Activated T-cell treated with anti-CD3 and anti-CD28 coated beads, Interleukin-2, amount 50 U/mL, for 24 hours (primary cell): ENCODE measurements at regions not wholly inside any gene's neighbourhood (a gene's known extent, or its start where the extent isn't known, plus 50 kb on each side); places are given as distances from the start of the nearest gene placed in this dataset.

Experiments used
- DNase-seq: peaks from one replicate; pipeline ENCODE4 v3.0.0-alpha.2; 2020
- H3K27ac Mint-ChIP-seq: 2 replicates; pipeline ENCODE4 v1.8.0; 2020; ENCODE audit warnings: mild to moderate bottlenecking, mixed read lengths
- H3K27me3 Mint-ChIP-seq: 2 replicates; pipeline ENCODE4 v1.8.0; 2020; ENCODE audit warnings: mixed read lengths
- H3K36me3 Mint-ChIP-seq: 2 replicates; pipeline ENCODE4 v1.8.0; 2020; ENCODE audit warnings: low read depth, mixed read lengths
- H3K4me1 Mint-ChIP-seq: 2 replicates; pipeline ENCODE4 v1.8.0; 2020; ENCODE audit warnings: low read depth, mixed read lengths
- H3K4me3 Mint-ChIP-seq: 2 replicates; pipeline ENCODE4 v1.8.0; 2020; ENCODE audit warnings: mild to moderate bottlenecking, moderate library complexity, mixed read lengths
- H3K9me3 Mint-ChIP-seq: 2 replicates; pipeline ENCODE4 v1.8.0; 2020; ENCODE audit warnings: mixed read lengths

DNA sequence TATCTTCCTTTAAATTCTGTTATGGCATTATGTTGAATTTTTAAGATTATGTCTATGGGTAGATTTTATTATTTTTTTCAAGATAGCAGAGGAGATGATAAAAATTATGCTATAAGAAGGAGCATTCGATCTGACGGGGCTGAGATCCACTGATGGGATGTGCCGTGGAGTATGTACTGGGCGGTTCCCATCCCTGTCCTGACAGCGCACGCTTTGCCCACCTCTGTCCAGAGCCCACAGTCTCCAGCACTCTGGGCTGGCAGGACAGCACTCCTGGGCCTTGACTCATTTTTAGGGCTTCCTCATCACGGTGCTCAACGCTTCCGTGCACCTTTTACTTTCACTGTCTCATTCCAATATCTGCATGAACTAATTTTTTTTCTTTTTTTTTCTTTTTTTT is 235.5 kb downstream of the TEX29 start:
- Mint-ChIP-seq H3K4me1 (no peaks in the 10 kb centered on the region), H3K27me3 (peaks cover 27% of the 10 kb centered on the region), H3K9me3 (no peaks in the 10 kb centered on the region), H3K4me3 (no peak overlapping the region), H3K36me3 (no peaks in the 10 kb centered on the region), H3K27ac (no peak overlapping the region)
- DNase-seq: no peak

DNA sequence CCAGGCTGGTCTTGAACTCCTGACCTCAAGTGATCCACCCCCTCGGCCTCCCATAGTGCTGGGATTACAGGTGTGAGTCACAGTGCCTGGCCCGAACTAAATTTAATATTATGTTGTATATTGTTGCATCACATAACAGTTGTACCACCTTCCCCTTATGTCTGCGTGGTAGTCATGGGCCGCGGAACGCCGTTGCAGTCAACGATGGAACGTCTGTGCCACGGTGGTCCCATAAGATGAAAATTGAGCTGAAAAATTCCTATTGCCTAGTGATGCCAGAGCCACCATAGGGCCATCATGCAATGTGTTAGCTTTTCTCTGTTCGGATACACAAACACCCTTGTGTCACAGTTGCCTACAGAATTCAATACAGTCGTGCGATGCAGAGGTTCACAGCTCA is 236.1 kb downstream of the TEX29 start:
- H3K4me1 Mint-ChIP-seq: no peaks in the 10 kb centered on the region
- no peak overlapping the region for H3K27ac Mint-ChIP-seq
- peaks cover 32% of the 10 kb centered on the region for H3K27me3 Mint-ChIP-seq
- H3K4me3 Mint-ChIP-seq: no peak overlapping the region
- H3K9me3 Mint-ChIP-seq: no peaks in the 10 kb centered on the region
- H3K36me3 Mint-ChIP-seq: no peaks in the 10 kb centered on the region
- DNase-seq: no peak

DNA sequence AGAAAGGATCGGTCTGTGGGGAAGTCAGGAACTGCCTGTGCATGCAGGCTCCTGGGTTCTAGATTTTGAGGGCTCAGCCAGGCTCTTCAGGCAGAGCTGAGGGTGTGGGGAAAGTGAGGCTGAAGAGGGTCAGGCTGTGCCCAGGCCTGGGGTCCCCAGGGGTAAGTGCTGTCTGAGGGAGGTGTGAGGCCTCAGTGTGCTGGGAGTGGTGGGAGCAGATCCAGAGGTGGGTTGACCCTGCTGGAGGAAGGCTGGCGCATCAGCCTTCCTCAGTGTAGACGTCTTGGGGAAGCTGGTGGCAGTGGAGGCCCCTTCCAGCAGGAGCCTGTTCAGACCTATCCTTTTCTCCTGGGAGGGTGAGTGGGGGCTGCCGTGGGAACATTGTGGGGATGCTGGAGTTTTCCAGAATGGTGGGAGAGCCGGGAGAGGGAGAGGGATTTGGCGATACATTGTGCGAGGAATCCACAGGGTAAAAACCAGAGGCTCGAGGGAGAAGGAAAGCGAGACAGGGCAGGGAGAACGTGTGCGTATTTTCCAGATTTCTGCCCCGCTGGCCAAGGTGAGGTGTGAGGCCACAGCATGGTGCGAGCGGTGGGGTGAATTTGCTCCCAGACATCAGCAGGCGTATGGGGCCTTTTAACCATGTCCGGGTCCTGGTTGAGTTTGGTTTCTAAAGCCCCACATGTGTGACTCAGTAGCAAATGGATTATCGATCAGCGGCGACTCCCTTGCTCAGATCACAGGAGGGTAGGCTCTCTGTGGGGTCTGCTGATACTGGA is 237.7 kb downstream of the TEX29 start:
- H3K36me3 Mint-ChIP-seq: no peaks in the 10 kb centered on the region
- no peak overlapping the region for H3K27ac Mint-ChIP-seq
- no peaks in the 10 kb centered on the region for H3K4me1 Mint-ChIP-seq
- no peak for DNase-seq
- no peaks in the 10 kb centered on the region for H3K9me3 Mint-ChIP-seq
- H3K4me3 Mint-ChIP-seq: no peak overlapping the region
- peaks cover 41% of the 10 kb centered on the region for H3K27me3 Mint-ChIP-seq

DNA sequence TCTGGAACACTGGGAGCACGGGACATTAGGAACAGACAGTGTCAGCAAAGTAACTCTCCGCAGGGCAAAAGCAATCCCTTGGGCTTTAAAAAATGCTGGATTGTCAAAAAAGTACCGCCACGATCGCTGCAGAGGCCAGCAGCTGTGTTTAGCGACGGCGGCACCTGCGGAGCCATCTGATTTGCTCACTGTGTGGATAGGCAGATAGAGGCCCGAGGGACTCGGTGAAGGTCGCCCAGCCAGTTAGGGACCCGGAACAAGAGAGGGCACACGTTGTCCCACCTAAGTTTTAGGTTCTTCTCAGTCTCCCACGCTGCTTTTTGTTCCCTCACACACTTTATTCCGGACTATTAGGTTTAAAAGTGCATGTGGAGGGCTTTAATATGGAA is 238.3 kb downstream of the TEX29 start:
- H3K36me3 Mint-ChIP-seq: no peaks in the 10 kb centered on the region
- no peak for DNase-seq
- H3K4me3 Mint-ChIP-seq: no peak overlapping the region
- no peaks in the 10 kb centered on the region for H3K9me3 Mint-ChIP-seq
- peaks cover 42% of the 10 kb centered on the region for H3K27me3 Mint-ChIP-seq
- H3K4me1 Mint-ChIP-seq: no peaks in the 10 kb centered on the region
- H3K27ac Mint-ChIP-seq: no peak overlapping the region

DNA sequence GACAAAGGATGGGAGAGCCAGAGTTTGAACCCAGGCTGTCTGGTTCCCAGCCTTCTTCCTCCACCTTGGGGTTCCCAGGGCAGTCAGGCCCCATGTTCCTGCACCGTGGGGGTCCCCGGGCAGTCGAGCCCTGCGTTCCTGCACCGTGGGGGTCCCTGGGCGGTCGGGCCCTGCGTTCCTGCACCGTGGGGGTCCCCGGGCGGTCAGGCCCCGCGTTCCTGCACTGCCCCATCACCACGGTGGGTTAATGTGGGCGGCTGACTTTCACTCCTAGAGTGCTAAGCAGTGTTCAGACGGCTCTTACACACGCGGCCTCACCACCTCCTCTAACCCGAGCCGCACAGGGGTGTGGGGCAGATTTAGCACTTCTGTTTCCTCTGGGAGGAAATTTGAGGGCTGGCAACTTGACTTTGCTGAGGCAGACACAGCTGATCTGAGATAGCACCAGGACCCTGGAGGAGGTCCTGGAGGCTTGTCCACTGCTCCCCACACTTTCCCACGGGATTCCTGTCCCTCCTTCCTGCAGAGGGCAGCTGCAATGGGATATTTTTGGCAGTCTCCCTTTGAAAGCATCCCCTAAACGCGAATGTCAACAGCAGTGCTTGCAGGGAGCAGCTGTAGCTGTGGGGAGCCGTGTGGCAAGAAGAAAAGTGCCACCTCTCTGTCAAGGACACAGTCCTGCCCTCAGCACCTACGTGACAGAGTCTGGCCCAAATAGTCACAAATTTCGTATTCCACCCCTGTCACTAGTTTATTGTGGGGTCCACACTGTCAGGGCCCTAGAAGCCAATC is 239.4 kb downstream of the TEX29 start:
- H3K36me3 Mint-ChIP-seq: no peaks in the 10 kb centered on the region
- H3K4me1 Mint-ChIP-seq: no peaks in the 10 kb centered on the region
- H3K27ac Mint-ChIP-seq: no peak overlapping the region
- H3K27me3 Mint-ChIP-seq: peaks cover 48% of the 10 kb centered on the region
- H3K9me3 Mint-ChIP-seq: no peaks in the 10 kb centered on the region
- no peak for DNase-seq
- H3K4me3 Mint-ChIP-seq: no peak overlapping the region

DNA sequence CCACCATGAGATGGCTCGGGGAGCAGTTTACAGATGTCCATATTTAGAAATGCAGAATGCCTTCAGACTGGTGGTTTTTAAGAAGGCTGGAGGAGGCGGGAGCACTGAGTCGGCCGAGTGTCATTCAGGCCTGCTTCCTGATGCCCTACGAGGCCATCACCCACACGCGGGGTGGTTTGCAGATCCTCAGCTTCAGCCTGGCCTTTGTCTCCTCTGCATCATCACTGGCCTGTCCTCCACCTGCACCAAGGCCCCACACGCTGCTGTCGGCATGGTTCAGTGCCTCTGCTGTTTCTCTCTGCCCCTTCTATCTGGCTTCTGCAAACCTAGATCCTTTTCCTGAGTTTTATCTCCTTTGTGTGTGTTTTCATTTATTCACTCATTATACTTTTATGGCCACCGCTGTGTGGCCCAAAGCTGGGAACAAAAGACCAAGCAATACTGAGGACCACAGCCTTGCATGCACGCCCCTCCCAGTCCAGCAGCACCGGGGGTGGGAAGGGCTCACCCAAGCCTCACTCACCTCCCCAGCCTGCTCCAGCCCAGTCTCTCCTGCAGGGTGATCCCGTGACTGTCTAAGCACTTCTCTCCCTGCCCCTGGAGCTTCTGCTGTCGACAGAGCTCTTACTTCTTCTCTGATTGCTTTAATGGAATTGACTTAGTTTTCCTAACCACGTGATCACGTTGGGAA is 240.8 kb downstream of the TEX29 start:
- Mint-ChIP-seq H3K36me3 (no peaks in the 10 kb centered on the region), H3K27ac (no peak overlapping the region), H3K9me3 (no peaks in the 10 kb centered on the region), H3K4me3 (no peak overlapping the region), H3K4me1 (no peaks in the 10 kb centered on the region), H3K27me3 (peaks cover 44% of the 10 kb centered on the region)
- DNase-seq: no peak

DNA sequence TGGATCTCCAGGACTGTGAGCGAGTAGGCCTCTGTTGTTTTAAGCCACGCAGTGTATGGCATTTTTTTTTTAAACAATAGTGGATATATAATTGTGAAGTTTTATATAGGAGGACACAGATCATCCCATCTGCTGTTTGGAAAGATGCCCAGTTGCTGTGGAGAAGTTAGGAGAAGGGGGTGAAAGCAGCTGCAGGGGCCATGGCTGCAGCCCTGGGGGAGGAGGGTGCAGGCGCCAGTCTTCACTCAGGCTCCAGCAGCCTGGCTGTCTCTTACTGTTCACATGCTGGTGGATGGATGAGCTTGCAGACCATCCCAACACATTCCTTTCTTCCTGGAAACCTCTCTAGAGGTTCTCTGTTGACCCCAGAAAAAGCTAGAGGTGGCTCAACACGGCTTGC is 242.3 kb downstream of the TEX29 start:
- peaks cover 42% of the 10 kb centered on the region for H3K27me3 Mint-ChIP-seq
- no peak overlapping the region for H3K4me3 Mint-ChIP-seq
- H3K27ac Mint-ChIP-seq: no peak overlapping the region
- no peaks in the 10 kb centered on the region for H3K9me3 Mint-ChIP-seq
- no peaks in the 10 kb centered on the region for H3K4me1 Mint-ChIP-seq
- no peak for DNase-seq
- no peaks in the 10 kb centered on the region for H3K36me3 Mint-ChIP-seq

DNA sequence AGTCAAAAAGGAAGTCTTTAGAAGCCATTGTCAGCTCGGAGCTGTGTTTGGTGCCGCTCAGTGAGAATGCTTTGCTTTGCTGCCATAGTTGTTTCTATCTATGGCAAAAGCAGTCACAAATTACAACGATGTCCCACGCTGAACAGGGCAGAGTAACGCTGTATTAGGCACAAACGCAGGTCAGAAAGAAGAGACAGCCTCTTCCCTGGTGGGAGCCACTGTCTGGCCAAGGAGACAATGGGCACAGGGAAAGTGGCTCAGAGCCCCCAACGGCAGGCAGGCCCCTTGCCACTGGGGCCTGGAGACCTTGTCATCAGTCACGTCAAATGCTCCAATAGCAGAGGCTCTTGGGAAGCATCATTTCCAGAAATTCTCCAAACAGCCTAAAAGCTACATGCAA is 244.2 kb downstream of the TEX29 start:
- no peak for DNase-seq
- H3K27me3 Mint-ChIP-seq: peaks cover 50% of the 10 kb centered on the region
- no peaks in the 10 kb centered on the region for H3K36me3 Mint-ChIP-seq
- no peak overlapping the region for H3K4me3 Mint-ChIP-seq
- H3K9me3 Mint-ChIP-seq: no peaks in the 10 kb centered on the region
- H3K27ac Mint-ChIP-seq: no peak overlapping the region
- no peaks in the 10 kb centered on the region for H3K4me1 Mint-ChIP-seq

DNA sequence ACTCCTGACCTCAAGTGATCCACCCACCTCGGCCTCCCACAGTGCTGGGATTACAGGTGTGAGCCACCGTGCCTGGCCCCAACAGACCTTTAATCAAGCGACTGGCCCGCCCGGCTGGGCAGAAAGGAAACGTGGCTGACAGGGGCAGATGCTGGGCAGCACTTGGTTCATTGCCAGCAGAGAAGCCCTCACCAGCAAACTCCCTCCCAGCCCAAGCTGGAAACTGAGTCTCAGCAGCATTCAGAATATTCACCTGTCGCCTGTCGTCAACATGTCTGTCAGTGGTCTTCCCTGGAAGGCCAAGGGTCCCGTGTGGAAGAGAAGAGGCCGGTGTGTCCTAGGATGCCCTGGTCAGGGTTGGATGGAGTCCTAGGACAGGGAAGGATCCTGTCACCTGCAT is 245.0 kb downstream of the TEX29 start:
- Mint-ChIP-seq H3K36me3 (no peaks in the 10 kb centered on the region), H3K4me3 (no peak overlapping the region), H3K27ac (no peak overlapping the region), H3K4me1 (no peaks in the 10 kb centered on the region), H3K27me3 (peaks cover 44% of the 10 kb centered on the region), H3K9me3 (no peaks in the 10 kb centered on the region)
- no peak for DNase-seq

DNA sequence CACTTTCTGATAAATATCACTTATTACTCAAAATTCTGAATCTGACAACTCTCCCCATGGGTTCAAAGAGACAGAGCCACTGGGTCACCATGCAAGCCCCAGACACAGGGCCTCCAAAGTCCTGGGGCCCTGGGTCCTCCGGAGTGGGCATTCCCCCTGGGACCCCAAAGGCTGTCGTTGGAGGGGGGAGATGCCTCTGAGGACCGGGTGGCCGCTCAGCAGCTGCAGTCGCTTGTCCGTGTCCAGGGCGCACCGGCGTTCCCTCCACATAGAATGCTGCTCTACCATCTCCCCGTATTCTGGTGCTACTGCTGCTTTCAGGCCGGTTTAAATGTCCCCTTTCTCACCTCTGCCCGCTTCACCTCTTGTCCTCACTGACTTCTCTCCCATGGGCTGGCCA is 246.1 kb downstream of the TEX29 start:
- H3K27me3 Mint-ChIP-seq: peaks cover 38% of the 10 kb centered on the region
- H3K9me3 Mint-ChIP-seq: no peaks in the 10 kb centered on the region
- no peak overlapping the region for H3K4me3 Mint-ChIP-seq
- no peaks in the 10 kb centered on the region for H3K4me1 Mint-ChIP-seq
- H3K27ac Mint-ChIP-seq: no peak overlapping the region
- no peak for DNase-seq
- H3K36me3 Mint-ChIP-seq: no peaks in the 10 kb centered on the region

DNA sequence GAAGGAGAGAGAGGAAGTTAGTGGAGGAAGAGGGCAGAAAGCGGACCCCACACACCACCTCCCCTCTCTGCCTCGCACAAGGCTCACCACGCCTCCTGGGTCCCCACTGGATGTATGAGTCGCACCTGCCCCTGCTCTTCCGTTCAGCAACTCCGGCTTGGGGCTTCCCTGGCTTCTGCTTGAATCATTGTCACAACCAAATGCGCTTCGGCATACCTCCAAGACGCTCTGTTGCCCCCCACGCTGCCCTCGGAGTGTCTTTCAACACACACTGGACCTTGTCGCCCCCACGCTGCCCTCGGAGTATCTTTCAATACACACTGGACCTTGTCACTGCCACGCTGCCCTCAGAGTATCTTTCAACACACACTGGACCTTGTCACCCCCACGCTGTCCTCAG is 247.2 kb downstream of the TEX29 start:
- H3K4me3 Mint-ChIP-seq: no peak overlapping the region
- peaks cover 30% of the 10 kb centered on the region for H3K27me3 Mint-ChIP-seq
- no peaks in the 10 kb centered on the region for H3K36me3 Mint-ChIP-seq
- no peaks in the 10 kb centered on the region for H3K9me3 Mint-ChIP-seq
- H3K4me1 Mint-ChIP-seq: no peaks in the 10 kb centered on the region
- no peak for DNase-seq
- no peak overlapping the region for H3K27ac Mint-ChIP-seq

DNA sequence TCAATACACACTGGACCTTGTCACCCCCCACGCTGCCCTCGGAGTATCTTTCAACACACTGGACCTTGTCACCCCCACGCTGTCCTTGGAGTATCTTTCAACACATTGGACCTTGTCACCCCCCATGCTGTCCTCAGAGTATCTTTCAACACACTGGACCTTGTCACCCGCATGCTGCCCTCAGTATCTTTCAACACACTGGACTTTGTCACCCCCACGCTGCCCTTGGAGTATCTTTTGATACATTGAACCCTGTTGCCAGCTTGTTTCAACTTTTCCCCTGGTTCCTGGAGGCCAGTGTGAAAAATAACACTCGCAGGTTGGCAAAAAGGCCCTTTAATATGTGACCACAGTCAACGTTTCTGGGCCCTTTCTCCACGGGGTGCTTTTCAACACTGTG is 247.8 kb downstream of the TEX29 start:
- DNase-seq: no peak
- H3K27me3 Mint-ChIP-seq: peaks cover 29% of the 10 kb centered on the region
- H3K27ac Mint-ChIP-seq: no peak overlapping the region
- H3K36me3 Mint-ChIP-seq: no peaks in the 10 kb centered on the region
- H3K4me3 Mint-ChIP-seq: no peak overlapping the region
- no peaks in the 10 kb centered on the region for H3K4me1 Mint-ChIP-seq
- H3K9me3 Mint-ChIP-seq: no peaks in the 10 kb centered on the region

DNA sequence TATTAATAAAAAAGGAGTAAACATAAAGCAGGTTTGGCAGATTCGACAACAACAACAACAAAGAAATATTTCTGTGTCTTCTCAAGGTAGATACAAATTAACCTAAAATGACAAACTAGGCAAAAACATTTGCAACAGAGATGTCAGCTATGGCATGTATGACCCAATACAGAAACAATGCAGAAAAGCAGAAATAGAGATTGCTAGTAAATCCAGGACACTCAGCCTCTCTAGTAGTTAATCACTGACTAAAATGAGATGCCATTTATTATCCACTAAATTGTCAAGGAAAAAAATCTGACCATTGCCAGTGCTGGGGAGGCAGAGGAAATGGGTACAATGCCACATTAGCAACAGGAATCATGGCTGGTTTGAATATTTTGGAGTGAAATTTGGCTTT is 250.5 kb downstream of the TEX29 start:
- H3K9me3 Mint-ChIP-seq: peaks cover 14% of the 10 kb centered on the region
- H3K4me1 Mint-ChIP-seq: no peaks in the 10 kb centered on the region
- H3K4me3 Mint-ChIP-seq: no peak overlapping the region
- H3K36me3 Mint-ChIP-seq: no peaks in the 10 kb centered on the region
- DNase-seq: no peak
- H3K27ac Mint-ChIP-seq: no peak overlapping the region
- H3K27me3 Mint-ChIP-seq: peaks cover 20% of the 10 kb centered on the region

DNA sequence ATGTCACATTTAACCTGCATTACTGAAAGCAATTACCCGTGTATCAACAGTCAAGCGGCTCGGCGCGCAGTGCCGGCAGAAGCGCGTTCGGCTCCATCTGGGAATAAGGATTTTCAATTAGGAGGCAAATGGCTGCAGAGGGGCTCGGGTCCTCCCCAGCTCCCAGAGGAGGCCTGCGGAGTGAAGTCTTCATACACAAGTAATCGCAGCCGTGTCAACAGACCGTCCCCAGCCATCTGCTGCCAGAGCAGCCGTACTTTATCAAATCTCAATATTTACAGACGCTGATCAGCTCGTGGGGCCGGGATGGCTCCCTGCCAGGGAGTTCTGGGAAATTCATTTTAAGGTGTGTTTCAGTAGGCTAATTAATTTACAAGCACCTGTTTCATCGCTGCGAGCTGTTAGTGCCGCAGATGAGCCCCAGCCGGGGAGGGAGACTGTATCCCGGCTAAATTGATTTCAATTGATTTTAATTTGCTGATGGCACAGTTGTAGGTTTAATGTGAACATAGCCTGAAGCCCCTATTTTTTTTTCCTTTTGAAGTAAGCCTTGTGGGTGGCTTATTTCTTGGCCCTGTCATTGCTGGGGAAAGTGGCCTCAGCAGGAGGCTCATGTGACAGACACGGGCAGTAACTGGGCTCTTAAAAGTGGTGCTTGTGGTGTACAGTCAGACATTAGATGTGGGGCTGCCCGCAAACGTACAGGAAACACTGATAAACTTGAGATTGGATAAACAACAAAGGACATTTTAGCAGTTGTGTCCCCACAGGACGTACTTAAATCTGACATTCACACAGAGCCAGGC is 252.7 kb downstream of the TEX29 start:
- Mint-ChIP-seq H3K36me3 (no peaks in the 10 kb centered on the region), H3K27me3 (peaks cover 11% of the 10 kb centered on the region), H3K27ac (no peak overlapping the region), H3K9me3 (peaks cover 14% of the 10 kb centered on the region), H3K4me3 (no peak overlapping the region), H3K4me1 (no peaks in the 10 kb centered on the region)
- DNase-seq: no peak
